ENCODE measurements at regions not wholly inside any gene's neighbourhood (a gene's known extent, or its start where the extent isn't known, plus 50 kb on each side); places are given as distances from the start of the nearest gene placed in this dataset.

- H3K4me3 Mint-ChIP-seq = no peak overlapping the region
- no peaks in the 10 kb centered on the region for H3K36me3 Mint-ChIP-seq (ENCODE audit: low read depth)
- ATAC-seq (ENCODE audit: poor library complexity) = no peak
- Histone ChIP-seq H3K4me3 (ENCODE audit: low read length) (no peak overlapping the region), H3K27me3 (ENCODE audit: control insufficient read depth in 1 of 2, insufficient read depth in 2 of 2, low read length in 2 of 2) (no peaks in the 10 kb centered on the region), H3K36me3 (ENCODE audit: insufficient read depth, low read length) (no peaks in the 10 kb centered on the region), H3K27ac (ENCODE audit: low read depth in 1 of 2, low read length in 2 of 2) (no peak overlapping the region), H3K4me1 (ENCODE audit: insufficient read depth, low read length) (no peaks in the 10 kb centered on the region), H3K9me3 (ENCODE audit: control insufficient read depth in 1 of 2, insufficient read depth in 1 of 2, low read length in 2 of 2) (no peaks in the 10 kb centered on the region)
- no peak for TF ChIP-seq CTCF (IDR thresholded peaks at IDR 0.05)
- no peaks in the 10 kb centered on the region for H3K27me3 Mint-ChIP-seq
- no peaks in the 10 kb centered on the region for H3K4me1 Mint-ChIP-seq (ENCODE audit: low read depth)
- no peaks in the 10 kb centered on the region for H3K9me3 Mint-ChIP-seq
- CTCF ChIA-PET = no interaction called here
- DNase-seq = no peak
- intact Hi-C loops (cut with DNase I, micrococcal nuclease) = no loop called here
- no peak overlapping the region for H3K27ac Mint-ChIP-seq
- POLR2A ChIA-PET = no interaction called here
These were observed 609.5 kb upstream of the PRKX start for GRCh38 chrX:4322916-4323315.

GRCh38 chrX:4320436-4320947 is 607.0 kb upstream of the PRKX start:
- CTCF ChIA-PET = no interaction called here
- POLR2A ChIA-PET = no interaction called here
- ATAC-seq (ENCODE audit: poor library complexity) (no peak), DNase-seq (no peak)
- no peak overlapping the region for H3K4me3 Mint-ChIP-seq
- no peaks in the 10 kb centered on the region for H3K4me1 ChIP-seq (ENCODE audit: insufficient read depth, low read length)
- no peaks in the 10 kb centered on the region for H3K36me3 Mint-ChIP-seq (ENCODE audit: low read depth)
- no peaks in the 10 kb centered on the region for H3K36me3 ChIP-seq (ENCODE audit: insufficient read depth, low read length)
- H3K9me3 ChIP-seq (ENCODE audit: control insufficient read depth in 1 of 2, insufficient read depth in 1 of 2, low read length in 2 of 2) = no peaks in the 10 kb centered on the region
- no peak overlapping the region for H3K27ac ChIP-seq (ENCODE audit: low read depth in 1 of 2, low read length in 2 of 2)
- no peaks in the 10 kb centered on the region for H3K4me1 Mint-ChIP-seq (ENCODE audit: low read depth)
- TF ChIP-seq CTCF (IDR thresholded peaks at IDR 0.05) = no peak
- intact Hi-C loops (cut with DNase I, micrococcal nuclease) = no loop called here
- no peak overlapping the region for H3K4me3 ChIP-seq (ENCODE audit: low read length)
- H3K9me3 Mint-ChIP-seq = no peaks in the 10 kb centered on the region
- no peaks in the 10 kb centered on the region for H3K27me3 ChIP-seq (ENCODE audit: control insufficient read depth in 1 of 2, insufficient read depth in 2 of 2, low read length in 2 of 2)
- no peak overlapping the region for H3K27ac Mint-ChIP-seq
- no peaks in the 10 kb centered on the region for H3K27me3 Mint-ChIP-seq

- no peak for DNase-seq
- intact Hi-C loops (cut with DNase I, micrococcal nuclease) = no loop called here
- CTCF ChIA-PET = no interaction called here
- POLR2A ChIA-PET = no interaction called here
- Histone ChIP-seq H3K4me1 (ENCODE audit: insufficient read depth, low read length) (no peaks in the 10 kb centered on the region), H3K27me3 (ENCODE audit: control insufficient read depth in 1 of 2, insufficient read depth in 2 of 2, low read length in 2 of 2) (no peaks in the 10 kb centered on the region), H3K4me3 (ENCODE audit: low read length) (no peak overlapping the region), H3K36me3 (ENCODE audit: insufficient read depth, low read length) (no peaks in the 10 kb centered on the region), H3K9me3 (ENCODE audit: control insufficient read depth in 1 of 2, insufficient read depth in 1 of 2, low read length in 2 of 2) (no peaks in the 10 kb centered on the region), H3K27ac (ENCODE audit: low read depth in 1 of 2, low read length in 2 of 2) (no peak overlapping the region)
- Mint-ChIP-seq H3K36me3 (ENCODE audit: low read depth) (no peaks in the 10 kb centered on the region), H3K27me3 (no peaks in the 10 kb centered on the region), H3K4me3 (no peak overlapping the region), H3K4me1 (ENCODE audit: low read depth) (no peaks in the 10 kb centered on the region), H3K9me3 (no peaks in the 10 kb centered on the region), H3K27ac (no peak overlapping the region)
- ATAC-seq (ENCODE audit: poor library complexity) = no peak
- TF ChIP-seq CTCF (IDR thresholded peaks at IDR 0.05) = no peak
These were observed 602.4 kb upstream of the PRKX start for GRCh38 chrX:4315891-4316290.

All from CD4-positive, alpha-beta T cell (primary cell).